ENCODE measurements at regions not wholly inside any gene's neighbourhood (a gene's known extent, or its start where the extent isn't known, plus 50 kb on each side); places are given as distances from the start of the nearest gene placed in this dataset.
"Not testable (repeated sequence)": the region's sequence is repeated elsewhere in the genome, so short reads cannot be mapped to it uniquely, and the experiment has no call there.

GRCh38 chr16:5158494-5158893 lies 60.9 kb upstream of the EEF2KMT start:
- DNase-seq (ENCODE audit: low spot score) (no peak), ATAC-seq (ENCODE audit: low read depth) (no peak)
- no peak overlapping the region for H3K27ac ChIP-seq (ENCODE audit: poor library complexity, severe bottlenecking)
- H3K4me3 ChIP-seq (ENCODE audit: severe bottlenecking): no peak overlapping the region
- no peaks in the 10 kb centered on the region for H3K27me3 ChIP-seq (ENCODE audit: insufficient read depth, poor library complexity, severe bottlenecking)
- no peaks in the 10 kb centered on the region for H3K9me3 ChIP-seq (ENCODE audit: severe bottlenecking)
- no peaks in the 10 kb centered on the region for H3K36me3 ChIP-seq (ENCODE audit: low read depth)
- H3K4me1 ChIP-seq (ENCODE audit: insufficient read depth, poor library complexity, severe bottlenecking): no peaks in the 10 kb centered on the region
- TF ChIP-seq CTCF (IDR thresholded peaks at IDR 0.05; ENCODE audit: poor library complexity, severe bottlenecking): no peak

- H3K9me3 ChIP-seq (ENCODE audit: severe bottlenecking); H3K27ac ChIP-seq (ENCODE audit: poor library complexity, severe bottlenecking); DNase-seq (ENCODE audit: low spot score); H3K36me3 ChIP-seq (ENCODE audit: low read depth); H3K4me1 ChIP-seq (ENCODE audit: insufficient read depth, poor library complexity, severe bottlenecking); ATAC-seq (ENCODE audit: low read depth); H3K27me3 ChIP-seq (ENCODE audit: insufficient read depth, poor library complexity, severe bottlenecking); H3K4me3 ChIP-seq (ENCODE audit: severe bottlenecking): not testable (repeated sequence)
Measured at GRCh38 chr16:5156486-5156885, 58.9 kb upstream of the EEF2KMT start.

- H3K4me3 ChIP-seq (ENCODE audit: severe bottlenecking); H3K9me3 ChIP-seq (ENCODE audit: severe bottlenecking); ATAC-seq (ENCODE audit: low read depth); H3K4me1 ChIP-seq (ENCODE audit: insufficient read depth, poor library complexity, severe bottlenecking); H3K36me3 ChIP-seq (ENCODE audit: low read depth); H3K27ac ChIP-seq (ENCODE audit: poor library complexity, severe bottlenecking); H3K27me3 ChIP-seq (ENCODE audit: insufficient read depth, poor library complexity, severe bottlenecking); DNase-seq (ENCODE audit: low spot score): not testable (repeated sequence)
Measured at GRCh38 chr16:5154006-5154405, 56.4 kb upstream of the EEF2KMT start.

GRCh38 chr16:5151409-5151808 lies 53.8 kb upstream of the EEF2KMT start:
- H3K27ac ChIP-seq (ENCODE audit: poor library complexity, severe bottlenecking); H3K4me3 ChIP-seq (ENCODE audit: severe bottlenecking); H3K27me3 ChIP-seq (ENCODE audit: insufficient read depth, poor library complexity, severe bottlenecking); ATAC-seq (ENCODE audit: low read depth); H3K36me3 ChIP-seq (ENCODE audit: low read depth); H3K4me1 ChIP-seq (ENCODE audit: insufficient read depth, poor library complexity, severe bottlenecking); DNase-seq (ENCODE audit: low spot score); H3K9me3 ChIP-seq (ENCODE audit: severe bottlenecking): not testable (repeated sequence)
